ENCODE measurements at regions not wholly inside any gene's neighbourhood (a gene's known extent, or its start where the extent isn't known, plus 50 kb on each side); places are given as distances from the start of the nearest gene placed in this dataset.

DNA sequence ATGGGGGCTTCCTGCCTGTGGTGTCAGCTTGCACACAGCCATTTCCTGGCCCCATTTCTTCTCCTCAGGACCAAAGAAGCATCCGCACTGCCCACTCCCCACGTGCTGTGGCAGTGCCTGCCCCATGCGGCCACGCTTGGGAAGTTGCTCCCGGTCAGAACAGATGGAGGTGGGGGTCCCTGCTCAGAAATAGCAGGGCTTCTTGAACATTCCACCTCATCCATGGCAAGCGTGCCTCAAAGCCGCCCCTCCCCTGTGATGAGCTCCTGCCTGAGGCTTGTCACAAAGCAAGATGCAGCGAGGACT, 238.2 kb downstream of the SYK start:
- no peak for TF ChIP-seq SUZ12 (IDR thresholded peaks at IDR 0.05)
- TF ChIP-seq FOXA1 (IDR thresholded peaks at IDR 0.05) = no peak
- TF ChIP-seq BHLHE40 (IDR thresholded peaks at IDR 0.05; ENCODE audit: borderline replicate concordance) = no peak
- TF ChIP-seq, protein P1, sequence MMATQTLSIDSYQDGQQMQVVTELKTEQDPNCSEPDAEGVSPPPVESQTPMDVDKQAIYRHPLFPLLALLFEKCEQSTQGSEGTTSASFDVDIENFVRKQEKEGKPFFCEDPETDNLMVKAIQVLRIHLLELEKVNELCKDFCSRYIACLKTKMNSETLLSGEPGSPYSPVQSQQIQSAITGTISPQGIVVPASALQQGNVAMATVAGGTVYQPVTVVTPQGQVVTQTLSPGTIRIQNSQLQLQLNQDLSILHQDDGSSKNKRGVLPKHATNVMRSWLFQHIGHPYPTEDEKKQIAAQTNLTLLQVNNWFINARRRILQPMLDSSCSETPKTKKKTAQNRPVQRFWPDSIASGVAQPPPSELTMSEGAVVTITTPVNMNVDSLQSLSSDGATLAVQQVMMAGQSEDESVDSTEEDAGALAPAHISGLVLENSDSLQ (IDR thresholded peaks at IDR 0.05) = no peak
- no peak for TF ChIP-seq ARNT (IDR thresholded peaks at IDR 0.05)
- no peak for TF ChIP-seq LEF1 (IDR thresholded peaks at IDR 0.05; ENCODE audit: borderline replicate concordance)
- no peak for TF ChIP-seq TARDBP (IDR thresholded peaks at IDR 0.05)
- TF ChIP-seq FOXK2 (IDR thresholded peaks at IDR 0.05) = no peak
- no peak for TF ChIP-seq SP1 (IDR thresholded peaks at IDR 0.05)
- TF ChIP-seq HDGF (IDR thresholded peaks at IDR 0.05; ENCODE audit: borderline replicate concordance) = no peak
- no peak for TF ChIP-seq ELF4 (IDR thresholded peaks at IDR 0.05)
- TF ChIP-seq CTBP1 (IDR thresholded peaks at IDR 0.05; ENCODE audit: borderline replicate concordance) = no peak

Data from HEK293T (cell line).